ENCODE measurements at regions not wholly inside any gene's neighbourhood (a gene's known extent, or its start where the extent isn't known, plus 50 kb on each side); places are given as distances from the start of the nearest gene placed in this dataset.

GRCh38 chr7:156167987-156168386 is 355.7 kb upstream of the SHH start:
- TF ChIP-seq, protein P1, sequence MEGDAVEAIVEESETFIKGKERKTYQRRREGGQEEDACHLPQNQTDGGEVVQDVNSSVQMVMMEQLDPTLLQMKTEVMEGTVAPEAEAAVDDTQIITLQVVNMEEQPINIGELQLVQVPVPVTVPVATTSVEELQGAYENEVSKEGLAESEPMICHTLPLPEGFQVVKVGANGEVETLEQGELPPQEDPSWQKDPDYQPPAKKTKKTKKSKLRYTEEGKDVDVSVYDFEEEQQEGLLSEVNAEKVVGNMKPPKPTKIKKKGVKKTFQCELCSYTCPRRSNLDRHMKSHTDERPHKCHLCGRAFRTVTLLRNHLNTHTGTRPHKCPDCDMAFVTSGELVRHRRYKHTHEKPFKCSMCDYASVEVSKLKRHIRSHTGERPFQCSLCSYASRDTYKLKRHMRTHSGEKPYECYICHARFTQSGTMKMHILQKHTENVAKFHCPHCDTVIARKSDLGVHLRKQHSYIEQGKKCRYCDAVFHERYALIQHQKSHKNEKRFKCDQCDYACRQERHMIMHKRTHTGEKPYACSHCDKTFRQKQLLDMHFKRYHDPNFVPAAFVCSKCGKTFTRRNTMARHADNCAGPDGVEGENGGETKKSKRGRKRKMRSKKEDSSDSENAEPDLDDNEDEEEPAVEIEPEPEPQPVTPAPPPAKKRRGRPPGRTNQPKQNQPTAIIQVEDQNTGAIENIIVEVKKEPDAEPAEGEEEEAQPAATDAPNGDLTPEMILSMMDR (IDR thresholded peaks at IDR 0.05; ENCODE audit: insufficient read depth, low read depth, low read length), result no peak
- TF ChIP-seq EZH2 (IDR thresholded peaks at IDR 0.05; ENCODE audit: insufficient read depth, low read length), result no peak
